ENCODE measurements at regions not wholly inside any gene's neighbourhood (a gene's known extent, or its start where the extent isn't known, plus 50 kb on each side); places are given as distances from the start of the nearest gene placed in this dataset.

GRCh38 chr5:107241841-107242240 lies 428.9 kb downstream of the EFNA5 start:
- Mint-ChIP-seq H3K27ac (ENCODE audit: unreplicated experiment) (no peak overlapping the region), H3K4me3 (ENCODE audit: unreplicated experiment) (no peak overlapping the region), H3K4me1 (ENCODE audit: unreplicated experiment) (no peaks in the 10 kb centered on the region), H3K27me3 (ENCODE audit: unreplicated experiment) (no peaks in the 10 kb centered on the region), H3K9me3 (ENCODE audit: unreplicated experiment) (no peaks in the 10 kb centered on the region), H3K36me3 (ENCODE audit: low read depth, unreplicated experiment) (no peaks in the 10 kb centered on the region)
- DNase-seq (ENCODE audit: low spot score), result no peak
- TF ChIP-seq, protein P1, sequence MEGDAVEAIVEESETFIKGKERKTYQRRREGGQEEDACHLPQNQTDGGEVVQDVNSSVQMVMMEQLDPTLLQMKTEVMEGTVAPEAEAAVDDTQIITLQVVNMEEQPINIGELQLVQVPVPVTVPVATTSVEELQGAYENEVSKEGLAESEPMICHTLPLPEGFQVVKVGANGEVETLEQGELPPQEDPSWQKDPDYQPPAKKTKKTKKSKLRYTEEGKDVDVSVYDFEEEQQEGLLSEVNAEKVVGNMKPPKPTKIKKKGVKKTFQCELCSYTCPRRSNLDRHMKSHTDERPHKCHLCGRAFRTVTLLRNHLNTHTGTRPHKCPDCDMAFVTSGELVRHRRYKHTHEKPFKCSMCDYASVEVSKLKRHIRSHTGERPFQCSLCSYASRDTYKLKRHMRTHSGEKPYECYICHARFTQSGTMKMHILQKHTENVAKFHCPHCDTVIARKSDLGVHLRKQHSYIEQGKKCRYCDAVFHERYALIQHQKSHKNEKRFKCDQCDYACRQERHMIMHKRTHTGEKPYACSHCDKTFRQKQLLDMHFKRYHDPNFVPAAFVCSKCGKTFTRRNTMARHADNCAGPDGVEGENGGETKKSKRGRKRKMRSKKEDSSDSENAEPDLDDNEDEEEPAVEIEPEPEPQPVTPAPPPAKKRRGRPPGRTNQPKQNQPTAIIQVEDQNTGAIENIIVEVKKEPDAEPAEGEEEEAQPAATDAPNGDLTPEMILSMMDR (IDR thresholded peaks at IDR 0.05; ENCODE audit: unreplicated experiment), result no peak

- H3K4me3 Mint-ChIP-seq (ENCODE audit: unreplicated experiment), result no peak overlapping the region
- no peaks in the 10 kb centered on the region for H3K4me1 Mint-ChIP-seq (ENCODE audit: unreplicated experiment)
- H3K27me3 Mint-ChIP-seq (ENCODE audit: unreplicated experiment), result no peaks in the 10 kb centered on the region
- no peaks in the 10 kb centered on the region for H3K9me3 Mint-ChIP-seq (ENCODE audit: unreplicated experiment)
- H3K36me3 Mint-ChIP-seq (ENCODE audit: low read depth, unreplicated experiment), result no peaks in the 10 kb centered on the region
- no peak overlapping the region for H3K27ac Mint-ChIP-seq (ENCODE audit: unreplicated experiment)
- TF ChIP-seq, protein P1 (IDR thresholded peaks at IDR 0.05; ENCODE audit: unreplicated experiment), result no peak
- DNase-seq (ENCODE audit: low spot score), result no peak
Observed at GRCh38 chr5:107235167-107235566, 435.6 kb downstream of the EFNA5 start.

- H3K36me3 Mint-ChIP-seq (ENCODE audit: low read depth, unreplicated experiment), result no peaks in the 10 kb centered on the region
- DNase-seq (ENCODE audit: low spot score), result no peak
- H3K9me3 Mint-ChIP-seq (ENCODE audit: unreplicated experiment), result no peaks in the 10 kb centered on the region
- TF ChIP-seq, protein P1 (IDR thresholded peaks at IDR 0.05; ENCODE audit: unreplicated experiment), result no peak
- H3K27me3 Mint-ChIP-seq (ENCODE audit: unreplicated experiment), result no peaks in the 10 kb centered on the region
- H3K4me1 Mint-ChIP-seq (ENCODE audit: unreplicated experiment), result no peaks in the 10 kb centered on the region
- H3K27ac Mint-ChIP-seq (ENCODE audit: unreplicated experiment), result no peak overlapping the region
- no peak overlapping the region for H3K4me3 Mint-ChIP-seq (ENCODE audit: unreplicated experiment)
Observed at GRCh38 chr5:107232788-107233187, 437.9 kb downstream of the EFNA5 start.

DNA sequence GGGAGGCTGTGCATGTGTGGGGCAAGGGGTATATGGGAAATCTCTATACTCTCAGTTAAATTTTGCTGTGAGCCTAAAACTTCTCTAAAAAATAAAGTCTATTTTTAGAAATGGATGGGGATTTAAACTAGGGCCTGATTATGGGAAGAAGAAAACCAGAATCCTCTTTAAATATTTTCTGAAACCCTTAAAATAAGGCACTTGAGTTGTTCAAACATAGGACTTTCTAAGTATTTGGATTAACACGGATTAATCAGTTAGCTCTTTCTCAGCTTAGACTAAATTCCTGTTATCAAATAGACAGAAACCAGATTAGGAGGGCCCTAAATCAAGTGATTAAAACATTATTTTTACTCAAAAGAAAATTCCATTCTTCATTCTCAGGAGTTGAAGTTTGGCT lies 438.4 kb downstream of the EFNA5 start:
- DNase-seq (ENCODE audit: low spot score), result no peak
- no peak overlapping the region for H3K27ac Mint-ChIP-seq (ENCODE audit: unreplicated experiment)
- H3K4me3 Mint-ChIP-seq (ENCODE audit: unreplicated experiment), result no peak overlapping the region
- H3K9me3 Mint-ChIP-seq (ENCODE audit: unreplicated experiment), result no peaks in the 10 kb centered on the region
- H3K4me1 Mint-ChIP-seq (ENCODE audit: unreplicated experiment), result no peaks in the 10 kb centered on the region
- H3K27me3 Mint-ChIP-seq (ENCODE audit: unreplicated experiment), result no peaks in the 10 kb centered on the region
- H3K36me3 Mint-ChIP-seq (ENCODE audit: low read depth, unreplicated experiment), result no peaks in the 10 kb centered on the region
- TF ChIP-seq, protein P1 (IDR thresholded peaks at IDR 0.05; ENCODE audit: unreplicated experiment), result no peak

GRCh38 chr5:107231191-107231590 lies 439.5 kb downstream of the EFNA5 start:
- H3K4me1 Mint-ChIP-seq (ENCODE audit: unreplicated experiment), result no peaks in the 10 kb centered on the region
- H3K4me3 Mint-ChIP-seq (ENCODE audit: unreplicated experiment), result no peak overlapping the region
- no peak overlapping the region for H3K27ac Mint-ChIP-seq (ENCODE audit: unreplicated experiment)
- H3K9me3 Mint-ChIP-seq (ENCODE audit: unreplicated experiment), result no peaks in the 10 kb centered on the region
- no peaks in the 10 kb centered on the region for H3K27me3 Mint-ChIP-seq (ENCODE audit: unreplicated experiment)
- no peaks in the 10 kb centered on the region for H3K36me3 Mint-ChIP-seq (ENCODE audit: low read depth, unreplicated experiment)
- TF ChIP-seq, protein P1 (IDR thresholded peaks at IDR 0.05; ENCODE audit: unreplicated experiment), result no peak
- DNase-seq (ENCODE audit: low spot score), result no peak

Data from endothelial cell (in vitro differentiated cells).